Body of pancreas (tissue), 4 donors: ENCODE measurements at regions not wholly inside any gene's neighbourhood (a gene's known extent, or its start where the extent isn't known, plus 50 kb on each side); places are given as distances from the start of the nearest gene placed in this dataset.

Experiments
- POLR2A ChIP-seq, 3 donors: fragments of 450-650 bp; IDR thresholded peaks; one replicate each; pipeline ENCODE4 v1.6.1; 2016; ENCODE audit warnings: antibody characterized with exemption in 3 of 3, mild to moderate bottlenecking in 2 of 3
- TF ChIP-seq, protein P1 (sequence below), 7 experiments: fragments of 450-650 bp in 4 of 7; fragments of 200-600 bp in 3 of 7; sonication (generic) in 3 of 7; IDR thresholded peaks; one replicate each; pipeline ENCODE4 v1.5.1; 2016 to 2019; ENCODE audit warnings: antibody characterized with exemption in 7 of 7

DNA sequence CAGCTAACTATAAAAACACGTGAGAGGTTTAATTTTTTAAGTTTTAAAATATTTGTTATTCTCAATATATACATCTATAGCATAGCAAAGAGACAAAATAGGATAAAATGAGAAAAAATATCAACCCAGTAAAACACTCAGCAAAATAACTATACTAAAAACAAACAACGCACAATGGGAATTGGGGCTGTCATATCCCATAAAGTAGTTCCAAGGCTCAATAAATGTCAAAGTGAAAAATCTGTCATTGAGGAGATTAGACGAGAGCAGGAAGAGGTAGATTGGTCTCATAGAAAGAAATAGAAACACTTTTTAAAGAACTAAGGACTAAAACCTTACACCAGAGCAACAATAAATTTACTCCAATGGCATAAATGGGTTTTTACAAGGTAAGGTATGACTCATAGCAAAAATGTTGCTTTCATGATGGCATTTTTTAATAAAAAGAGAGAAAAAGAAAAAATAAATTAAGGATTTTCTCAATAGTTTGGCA, 153.7 kb downstream of the EVA1A start:
- TF ChIP-seq, protein P1, sequence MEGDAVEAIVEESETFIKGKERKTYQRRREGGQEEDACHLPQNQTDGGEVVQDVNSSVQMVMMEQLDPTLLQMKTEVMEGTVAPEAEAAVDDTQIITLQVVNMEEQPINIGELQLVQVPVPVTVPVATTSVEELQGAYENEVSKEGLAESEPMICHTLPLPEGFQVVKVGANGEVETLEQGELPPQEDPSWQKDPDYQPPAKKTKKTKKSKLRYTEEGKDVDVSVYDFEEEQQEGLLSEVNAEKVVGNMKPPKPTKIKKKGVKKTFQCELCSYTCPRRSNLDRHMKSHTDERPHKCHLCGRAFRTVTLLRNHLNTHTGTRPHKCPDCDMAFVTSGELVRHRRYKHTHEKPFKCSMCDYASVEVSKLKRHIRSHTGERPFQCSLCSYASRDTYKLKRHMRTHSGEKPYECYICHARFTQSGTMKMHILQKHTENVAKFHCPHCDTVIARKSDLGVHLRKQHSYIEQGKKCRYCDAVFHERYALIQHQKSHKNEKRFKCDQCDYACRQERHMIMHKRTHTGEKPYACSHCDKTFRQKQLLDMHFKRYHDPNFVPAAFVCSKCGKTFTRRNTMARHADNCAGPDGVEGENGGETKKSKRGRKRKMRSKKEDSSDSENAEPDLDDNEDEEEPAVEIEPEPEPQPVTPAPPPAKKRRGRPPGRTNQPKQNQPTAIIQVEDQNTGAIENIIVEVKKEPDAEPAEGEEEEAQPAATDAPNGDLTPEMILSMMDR (IDR thresholded peaks at IDR 0.05): no peak
- TF ChIP-seq POLR2A (IDR thresholded peaks at IDR 0.05): no peak
